ENCODE measurements at regions not wholly inside any gene's neighbourhood (a gene's known extent, or its start where the extent isn't known, plus 50 kb on each side); places are given as distances from the start of the nearest gene placed in this dataset.

- H3K4me2 ChIP-seq (replicated peaks; ENCODE audit: extremely low read depth, low read length, poor library complexity, severe bottlenecking), result no peak overlapping the region
- peaks cover 0 to 15% of the 10 kb centered on the region in 2 donors for H3K4me1 ChIP-seq (ENCODE audit: control insufficient read depth in 1 of 2, insufficient read depth in 2 of 2, low read length in 2 of 2)
- H3K27me3 ChIP-seq (ENCODE audit: control insufficient read depth in 2 of 2, insufficient read depth in 2 of 2, low read length in 2 of 2), result no peaks in the 10 kb centered on the region
- no peaks in the 10 kb centered on the region for H3K36me3 ChIP-seq (replicated peaks in 1 of 2; ENCODE audit: control insufficient read depth in 1 of 2, insufficient read depth in 2 of 2, low read length in 2 of 2)
- H3K9me3 ChIP-seq (replicated peaks in 1 of 2; ENCODE audit: control insufficient read depth in 1 of 2, insufficient read depth in 1 of 2, low read length in 2 of 2), result no peaks in the 10 kb centered on the region
- no peaks in the 10 kb centered on the region for H3K79me2 ChIP-seq (ENCODE audit: insufficient read depth, low read length)
- Mint-ChIP-seq H3K36me3 (no peaks in the 10 kb centered on the region), H3K27me3 (ENCODE audit: low read depth in 3 of 3) (no peaks in the 10 kb centered on the region), H3K4me1 (peaks cover 14% of the 10 kb centered on the region), H3K27ac (no peak overlapping the region), H3K4me3 (no peak overlapping the region), H3K9me3 (peaks cover 0 to 9% (median 7%) of the 10 kb centered on the region in 7 donors)
- no peaks in the 10 kb centered on the region for H4K20me1 ChIP-seq (ENCODE audit: insufficient read depth, low read length)
- no peak overlapping the region for H3K27ac ChIP-seq (ENCODE audit: low read depth in 1 of 2, low read length in 2 of 2)
- no peak for DNase-seq
- intact Hi-C loops (cut with micrococcal nuclease), result no loop called here
- 31% methylated on average over 4 of the region's 5 CpGs for WGBS (ENCODE audit: insufficient coverage)
- H3K4me3 ChIP-seq (replicated peaks in 1 of 3; ENCODE audit: low read depth in 2 of 3, low read length in 3 of 3), result no peak overlapping the region
- H2AFZ ChIP-seq (ENCODE audit: insufficient read depth, low read depth, low read length, poor library complexity, severe bottlenecking), result no peak overlapping the region
- H3K9ac ChIP-seq (ENCODE audit: insufficient read depth, low read length, poor library complexity, severe bottlenecking), result no peak overlapping the region
- no peak for TF ChIP-seq CTCF (IDR thresholded peaks at IDR 0.05)
Observed at GRCh38 chr11:104661471-104661870, 236.8 kb downstream of the CASP12 start.

- Histone ChIP-seq H3K9me3 (replicated peaks in 1 of 2; ENCODE audit: control insufficient read depth in 1 of 2, insufficient read depth in 1 of 2, low read length in 2 of 2) (no peaks in the 10 kb centered on the region), H3K27me3 (ENCODE audit: control insufficient read depth in 2 of 2, insufficient read depth in 2 of 2, low read length in 2 of 2) (no peaks in the 10 kb centered on the region), H3K9ac (ENCODE audit: insufficient read depth, low read length, poor library complexity, severe bottlenecking) (no peak overlapping the region), H2AFZ (ENCODE audit: insufficient read depth, low read depth, low read length, poor library complexity, severe bottlenecking) (no peak overlapping the region), H3K4me2 (replicated peaks; ENCODE audit: extremely low read depth, low read length, poor library complexity, severe bottlenecking) (no peak overlapping the region), H3K36me3 (replicated peaks in 1 of 2; ENCODE audit: control insufficient read depth in 1 of 2, insufficient read depth in 2 of 2, low read length in 2 of 2) (no peaks in the 10 kb centered on the region), H3K4me1 (ENCODE audit: control insufficient read depth in 1 of 2, insufficient read depth in 2 of 2, low read length in 2 of 2) (peaks cover 0 to 6% of the 10 kb centered on the region in 2 donors), H4K20me1 (ENCODE audit: insufficient read depth, low read length) (no peaks in the 10 kb centered on the region), H3K4me3 (replicated peaks in 1 of 3; ENCODE audit: low read depth in 2 of 3, low read length in 3 of 3) (no peak overlapping the region), H3K27ac (ENCODE audit: low read depth in 1 of 2, low read length in 2 of 2) (no peak overlapping the region), H3K79me2 (ENCODE audit: insufficient read depth, low read length) (no peaks in the 10 kb centered on the region)
- Mint-ChIP-seq H3K36me3 (no peaks in the 10 kb centered on the region), H3K9me3 (peaks cover 0 to 9% (median 5%) of the 10 kb centered on the region in 7 donors), H3K27me3 (ENCODE audit: low read depth in 3 of 3) (no peaks in the 10 kb centered on the region), H3K4me3 (no peak overlapping the region), H3K27ac (no peak overlapping the region), H3K4me1 (peaks cover 10% of the 10 kb centered on the region)
- WGBS (ENCODE audit: insufficient coverage), result no CpG with 5 or more reads among the region's 3 CpGs
- intact Hi-C loops (cut with micrococcal nuclease), result no loop called here
- no peak for DNase-seq
- TF ChIP-seq CTCF (IDR thresholded peaks at IDR 0.05), result no peak
Observed at GRCh38 chr11:104658177-104658576, 240.1 kb downstream of the CASP12 start.

Data from CD14-positive monocyte (primary cell).